Transverse colon (tissue), 4 donors: ENCODE measurements at regions not wholly inside any gene's neighbourhood (a gene's known extent, or its start where the extent isn't known, plus 50 kb on each side); places are given as distances from the start of the nearest gene placed in this dataset.

Experiments
- DNase-seq: peaks from one replicate; pipeline ENCODE4 v3.0.0-alpha.2; 2019
- H3K27ac ChIP-seq, 4 donors: fragments of 200-600 bp; sonication (generic); 2 replicates each; pipeline ENCODE4 v1.5.1; 2016 to 2018; ENCODE audit warnings: inconsistent platforms in 4 of 4
- H3K27me3 ChIP-seq: fragments of 200-600 bp; sonication (generic); 2 replicates; pipeline ENCODE4 v1.5.1; 2017; ENCODE audit warnings: inconsistent platforms
- H3K36me3 ChIP-seq, 4 donors: fragments of 200-600 bp; sonication (generic); 2 replicates each; pipeline ENCODE4 v1.5.1; 2017 to 2019; ENCODE audit warnings: inconsistent platforms in 4 of 4
- H3K4me1 ChIP-seq, 4 donors: fragments of 200-600 bp; sonication (generic); 2 replicates each; pipeline ENCODE4 v1.5.1; 2017 to 2020; ENCODE audit warnings: inconsistent platforms in 4 of 4
- H3K4me3 ChIP-seq, 4 donors: fragments of 200-600 bp; sonication (generic); 1 replicate in 1 of 4; 2 replicates in 3 of 4; pipeline versions ENCODE4 v1.5.1 to v1.6.1; 2017 to 2019; ENCODE audit warnings: inconsistent platforms in 4 of 4
- H3K9me3 ChIP-seq, 2 donors: fragments of 200-600 bp; sonication (generic); 2 replicates each; pipeline ENCODE4 v1.5.1; 2017 to 2019; ENCODE audit warnings: inconsistent platforms in 2 of 2
- CTCF ChIP-seq, 5 experiments: fragments of 200-600 bp in 3 of 5; fragments of 450-650 bp in 2 of 5; sonication (generic) in 3 of 5; IDR thresholded peaks; 1 replicate in 2 of 5; 2 replicates in 3 of 5; pipeline ENCODE4 v1.5.1; 2016 to 2017; ENCODE audit warnings: antibody characterized with exemption in 5 of 5, inconsistent platforms in 3 of 5, mild to moderate bottlenecking in 2 of 5, moderate library complexity in 1 of 5
- EP300 ChIP-seq: sonication (generic); formaldehyde crosslinking; IDR thresholded peaks from one replicate; pipeline ENCODE4 v1.6.1; 2017; ENCODE audit warnings: antibody characterized with exemption, low read depth
- POLR2A ChIP-seq: fragments of 450-650 bp; IDR thresholded peaks from one replicate; pipeline ENCODE4 v1.6.1; 2016; ENCODE audit warnings: antibody characterized with exemption, mild to moderate bottlenecking, moderate library complexity
- POLR2AphosphoS5 ChIP-seq, 3 donors: sonication (generic); formaldehyde crosslinking; IDR thresholded peaks; one replicate each; pipeline ENCODE4 v1.6.1; 2016; ENCODE audit warnings: antibody characterized with exemption in 3 of 3
- WGBS, 2 donors: methylation state at CpG; one replicate each; pipeline ENCODE4 v1.1.5; 2018; ENCODE audit warnings: low coverage in 1 of 2; 5-methylcytosine and 5-hydroxymethylcytosine counted together
- in situ Hi-C, 4 donors: fragments of 200-750 bp; cut with MboI; loops; one replicate each; pipeline versions ENCODE4 v1.15.0 to v1.15.1; 2017; ENCODE audit warnings: low sequenced_read_pairs in 3 of 4, low pct_ligation_motif_present in 1 of 4, low pct_unique_long_range_greater_than_20kb in 1 of 4
- intact Hi-C: fragments of 100-400 bp; cut with DNase I; formaldehyde crosslinking; loops from one replicate; pipeline ENCODE4 v1.15.1; 2023; ENCODE audit warnings: low total_unique reads

- H3K36me3 ChIP-seq = no peaks in the 10 kb centered on the region
- no peak overlapping the region for H3K27ac ChIP-seq
- intact Hi-C loops (no loop called here), in situ Hi-C loops (no loop called here)
- no peaks in the 10 kb centered on the region for H3K9me3 ChIP-seq
- TF ChIP-seq POLR2AphosphoS5 (IDR thresholded peaks at IDR 0.05) = no peak
- no peak for TF ChIP-seq CTCF (IDR thresholded peaks at IDR 0.05)
- TF ChIP-seq POLR2A = no peak
- no peak for TF ChIP-seq EP300
- DNase-seq = no peak
- 67% methylated on average over 1 of the region's 1 CpG; no CpG with 5 or more reads in 1 of the 2 donors for WGBS, 2 donors
- no peak overlapping the region for H3K4me3 ChIP-seq
- H3K4me1 ChIP-seq = no peaks in the 10 kb centered on the region
- H3K27me3 ChIP-seq = no peaks in the 10 kb centered on the region
Observed at GRCh38 chr6:87815449-87815848, 113.4 kb upstream of the AKIRIN2 start.

GRCh38 chr6:87808005-87808757 is 106.1 kb upstream of the AKIRIN2 start:
- no peaks in the 10 kb centered on the region for H3K27me3 ChIP-seq
- 43 to 60% methylated on average over 5 of the region's 5 CpGs for WGBS, 2 donors
- no peaks in the 10 kb centered on the region for H3K36me3 ChIP-seq
- no peak overlapping the region for H3K27ac ChIP-seq
- intact Hi-C loops = loop anchor here (5.0 kb wide), 1 partner anchor 1306 kb away; no protein-coding TSS in a partner anchor
- DNase-seq = no peak
- no peaks in the 10 kb centered on the region for H3K4me1 ChIP-seq
- no peak for TF ChIP-seq POLR2AphosphoS5 (IDR thresholded peaks at IDR 0.05)
- no peak for TF ChIP-seq EP300
- no peak for TF ChIP-seq POLR2A
- TF ChIP-seq CTCF (IDR thresholded peaks at IDR 0.05) = no peak
- in situ Hi-C loops = no loop called here
- no peak overlapping the region for H3K4me3 ChIP-seq
- H3K9me3 ChIP-seq = no peaks in the 10 kb centered on the region

GRCh38 chr6:87807475-87807874 is 105.4 kb upstream of the AKIRIN2 start:
- WGBS, 2 donors = 75 to 93% methylated on average over 4 of the region's 4 CpGs
- H3K4me3 ChIP-seq = no peak overlapping the region
- H3K4me1 ChIP-seq = no peaks in the 10 kb centered on the region
- no peak overlapping the region for H3K27ac ChIP-seq
- TF ChIP-seq CTCF (IDR thresholded peaks at IDR 0.05) (no peak), POLR2A (no peak), POLR2AphosphoS5 (IDR thresholded peaks at IDR 0.05) (no peak), EP300 (no peak)
- in situ Hi-C loops (no loop called here), intact Hi-C loops (loop anchor here (5.0 kb wide), 1 partner anchor 1305 kb away; no protein-coding TSS in a partner anchor)
- no peaks in the 10 kb centered on the region for H3K27me3 ChIP-seq
- no peaks in the 10 kb centered on the region for H3K36me3 ChIP-seq
- no peaks in the 10 kb centered on the region for H3K9me3 ChIP-seq
- DNase-seq = no peak

- no peak for DNase-seq
- in situ Hi-C loops = no loop called here
Observed at GRCh38 chr6:87806635-87807034, 104.6 kb upstream of the AKIRIN2 start.

More at GRCh38 chr6:87806635-87807034, 104.6 kb upstream of the AKIRIN2 start:
- Histone ChIP-seq H3K4me3 (no peak overlapping the region), H3K9me3 (no peaks in the 10 kb centered on the region), H3K36me3 (no peaks in the 10 kb centered on the region), H3K27ac (no peak overlapping the region), H3K27me3 (no peaks in the 10 kb centered on the region), H3K4me1 (no peaks in the 10 kb centered on the region)
- 18 to 48% methylated on average over 4 of the region's 4 CpGs for WGBS, 2 donors
- intact Hi-C loops = loop anchor here (5.0 kb wide), 1 partner anchor 1304 kb away; no protein-coding TSS in a partner anchor
- TF ChIP-seq EP300 = no peak
- no peak for TF ChIP-seq CTCF (IDR thresholded peaks at IDR 0.05)
- TF ChIP-seq POLR2AphosphoS5 (IDR thresholded peaks at IDR 0.05) = no peak
- no peak for TF ChIP-seq POLR2A
